HG03039 (cell line): ENCODE measurements at regions not wholly inside any gene's neighbourhood (a gene's known extent, or its start where the extent isn't known, plus 50 kb on each side); places are given as distances from the start of the nearest gene placed in this dataset.
"Not testable (repeated sequence)": the region's sequence is repeated elsewhere in the genome, so short reads cannot be mapped to it uniquely, and the experiment has no call there.

ENCODE experiments used
- ATAC-seq: cut with Tn5 transposase; IDR thresholded peaks from one replicate; pipeline ENCODE4 v1.9.1; 2021; ENCODE audit warnings: mild to moderate bottlenecking, moderate library complexity; ENCODE audit not compliant: unreplicated experiment

DNA sequence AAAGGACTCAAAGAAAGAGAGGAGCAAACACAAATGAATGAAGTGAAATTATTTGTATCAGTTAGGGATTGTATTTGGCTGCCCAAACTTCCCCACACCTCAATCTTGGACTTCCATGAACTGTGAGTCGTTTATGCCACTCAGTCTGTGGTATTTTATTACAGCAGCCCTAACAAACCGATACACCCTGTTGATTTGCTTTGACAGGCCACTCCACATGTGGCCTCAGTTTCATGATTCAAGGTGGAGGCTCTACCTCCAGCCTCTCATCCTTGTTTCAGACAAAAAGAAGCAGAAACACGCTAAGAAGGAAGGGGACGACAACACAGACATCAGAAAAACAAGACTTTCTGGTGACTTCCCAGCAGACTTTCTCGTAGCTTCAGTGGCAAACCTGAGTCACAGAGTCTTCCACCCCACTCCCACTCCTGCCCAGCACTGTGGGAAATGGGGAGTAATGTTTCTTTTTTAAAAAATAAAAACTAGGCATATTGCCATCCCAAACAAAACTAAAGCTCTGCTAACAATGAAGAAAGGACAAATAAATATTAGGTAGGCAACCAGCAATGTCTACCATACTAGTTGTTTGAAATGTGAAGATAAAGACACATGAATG lies 52.2 kb upstream of the ABCA1 start:
- ATAC-seq = no peak

GRCh38 chr9:104981543-104982129 lies 53.7 kb upstream of the ABCA1 start:
- no peak for ATAC-seq

DNA sequence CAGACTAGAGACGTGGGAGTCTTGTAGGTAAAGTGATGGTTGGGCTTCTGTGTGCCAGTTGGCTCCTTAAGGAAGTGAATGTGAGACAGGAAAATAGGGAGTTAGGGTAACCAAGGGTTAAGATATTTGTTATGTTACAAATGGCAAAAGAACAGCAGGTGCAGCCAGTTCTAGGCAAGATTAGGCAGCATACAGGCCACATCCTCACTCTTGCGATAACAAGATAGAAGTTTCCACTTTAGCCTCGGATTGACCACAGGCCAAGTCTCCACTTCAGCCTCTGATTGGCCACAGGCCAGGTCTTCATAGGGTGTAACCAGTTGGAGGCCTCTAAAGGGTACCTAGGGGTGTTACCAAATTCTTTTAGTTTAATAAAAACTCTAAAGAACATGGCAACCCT lies 54.6 kb upstream of the ABCA1 start:
- no peak for ATAC-seq

DNA sequence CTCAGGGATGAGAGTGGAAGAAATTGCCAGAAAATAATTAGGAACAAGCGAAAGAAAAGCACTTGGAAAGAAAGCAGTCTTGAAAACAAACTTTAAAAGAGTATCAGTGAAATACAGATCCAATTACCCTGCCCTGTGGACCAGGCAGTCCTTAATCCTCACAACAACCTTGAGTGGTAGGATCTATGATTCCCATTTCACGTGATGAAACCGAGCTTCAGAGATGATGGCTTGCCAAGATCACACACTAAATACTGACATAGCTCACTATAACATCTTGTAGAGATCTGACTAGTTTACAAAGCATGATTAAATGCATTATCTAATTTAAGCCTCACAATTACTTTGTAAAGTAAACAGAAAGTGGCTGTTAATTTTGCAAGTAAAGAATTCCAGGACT lies 55.5 kb upstream of the ABCA1 start:
- no peak for ATAC-seq

- ATAC-seq = no peak
Measured at GRCh38 chr9:104984121-104984520, 56.2 kb upstream of the ABCA1 start.

GRCh38 chr9:104984542-104984941 lies 56.6 kb upstream of the ABCA1 start:
- no peak for ATAC-seq

- ATAC-seq = no peak
Measured at GRCh38 chr9:104984948-104985347, 57.0 kb upstream of the ABCA1 start.

- no peak for ATAC-seq
Measured at GRCh38 chr9:104986096-104986495, 58.1 kb upstream of the ABCA1 start.

GRCh38 chr9:104987743-104988142 lies 59.8 kb upstream of the ABCA1 start:
- ATAC-seq = no peak

DNA sequence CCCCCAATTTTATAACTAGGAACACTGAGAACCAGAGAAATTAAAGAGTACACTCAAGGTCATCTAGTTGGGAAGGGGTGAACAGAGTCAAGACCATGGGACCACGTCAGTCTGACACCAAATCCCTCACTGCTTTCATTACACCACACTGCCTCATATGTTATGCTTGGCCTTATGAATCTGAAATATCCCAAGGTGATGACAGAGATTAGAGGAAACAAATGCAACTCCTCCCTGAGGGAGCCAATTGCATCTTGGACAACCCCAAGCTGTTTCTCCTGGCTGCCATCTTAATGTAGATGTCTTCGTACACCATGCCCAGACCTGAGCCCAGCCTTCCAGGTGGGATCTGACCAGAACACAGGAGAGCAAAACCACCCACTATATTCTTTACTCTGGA lies 60.6 kb upstream of the ABCA1 start:
- ATAC-seq = no peak

DNA sequence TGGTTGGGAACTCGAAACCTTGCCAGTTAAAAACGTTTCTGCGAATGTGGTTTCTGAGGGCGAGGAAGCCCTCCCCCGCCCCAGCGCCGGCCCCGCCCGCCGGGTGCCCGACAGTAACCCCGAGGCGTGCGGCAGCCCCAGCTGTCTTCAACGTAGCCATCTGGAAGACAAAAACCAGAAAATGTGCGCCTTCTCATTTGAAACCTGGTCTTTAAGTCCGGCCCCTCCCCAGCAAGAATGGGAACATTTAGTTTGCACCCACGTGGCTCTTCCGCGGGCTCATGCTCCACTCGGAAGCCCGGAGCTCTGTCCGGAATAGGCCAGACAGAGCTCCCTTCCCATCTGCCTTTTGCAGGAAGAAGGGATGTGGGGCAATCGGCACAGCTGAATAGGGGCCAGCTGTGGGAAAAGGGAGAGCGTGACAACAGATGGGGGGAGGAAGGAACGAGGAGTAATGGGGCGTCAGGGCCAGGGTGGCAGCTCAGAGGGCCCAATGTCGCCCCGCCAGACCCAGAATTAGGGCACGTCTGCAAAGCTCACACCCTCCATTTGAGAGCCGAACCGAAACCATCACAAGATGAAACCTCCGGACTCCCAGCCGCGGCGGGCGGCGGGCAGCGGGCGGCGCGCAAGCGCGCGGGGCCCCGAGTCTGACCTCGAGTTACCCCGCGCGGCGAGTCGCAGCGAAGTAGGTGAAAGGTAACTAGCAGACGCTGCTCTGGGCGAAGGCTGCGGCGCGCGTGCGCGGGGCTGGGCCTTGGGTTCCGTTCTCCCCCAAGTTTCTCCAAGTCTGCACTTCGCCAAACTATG lies 63.4 kb upstream of the ABCA1 start:
- ATAC-seq = peak; percentile 88

- ATAC-seq = no peak
Measured at GRCh38 chr9:104992659-104993058, 64.7 kb upstream of the ABCA1 start.

DNA sequence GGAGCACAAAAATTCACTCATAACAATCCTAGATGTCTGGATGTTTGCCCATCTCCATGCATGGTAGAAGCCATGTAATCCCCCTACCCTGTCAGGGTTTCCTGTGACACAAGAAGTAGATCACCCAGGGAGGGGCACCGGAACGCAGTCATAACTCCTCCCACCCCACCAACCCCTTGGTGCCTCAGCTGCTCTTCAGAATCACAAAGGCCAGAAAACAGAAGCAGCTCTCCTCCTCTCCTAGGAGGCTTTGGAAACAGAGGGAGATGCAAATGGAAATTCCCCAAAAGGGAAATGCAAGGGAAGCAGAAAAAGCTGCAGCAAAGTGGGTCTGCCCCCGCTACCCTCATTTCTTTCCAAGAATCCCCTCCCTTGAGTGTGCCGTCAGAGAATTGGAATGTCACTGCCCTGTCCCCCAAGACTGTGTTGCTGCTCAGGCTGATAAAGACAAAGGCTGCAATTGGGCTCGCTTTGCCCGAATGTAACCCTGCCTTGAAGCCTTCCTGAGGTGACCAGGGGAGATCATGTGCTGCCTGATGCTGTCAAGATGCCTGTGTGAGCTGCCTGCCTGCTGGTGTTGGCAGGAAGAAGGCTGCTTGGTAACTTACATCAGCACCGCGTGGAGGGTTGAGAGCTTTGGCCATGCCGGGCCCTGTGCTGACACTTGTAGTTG lies 65.5 kb upstream of the ABCA1 start:
- no peak for ATAC-seq

- ATAC-seq = no peak
Measured at GRCh38 chr9:104997536-104997935, 69.6 kb upstream of the ABCA1 start.

DNA sequence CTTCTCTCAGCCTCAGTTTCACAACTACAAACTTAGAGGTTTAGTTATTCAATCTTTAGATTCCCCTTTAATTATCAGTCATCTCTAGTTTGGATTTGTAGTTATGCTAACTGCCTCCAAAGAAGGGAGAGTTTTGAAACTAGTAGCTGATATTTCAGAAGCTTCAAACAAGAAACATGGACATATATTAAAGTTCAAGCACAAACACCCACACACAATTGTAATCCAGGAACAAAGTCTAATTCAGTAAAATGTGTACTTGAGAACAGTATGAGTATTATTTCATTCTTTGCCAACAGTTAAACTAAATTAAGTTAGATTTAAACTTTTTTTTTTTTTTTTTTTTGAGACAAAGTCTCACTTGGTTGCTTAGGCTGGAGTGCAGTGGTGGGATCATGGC lies 71.2 kb upstream of the ABCA1 start:
- no peak for ATAC-seq

DNA sequence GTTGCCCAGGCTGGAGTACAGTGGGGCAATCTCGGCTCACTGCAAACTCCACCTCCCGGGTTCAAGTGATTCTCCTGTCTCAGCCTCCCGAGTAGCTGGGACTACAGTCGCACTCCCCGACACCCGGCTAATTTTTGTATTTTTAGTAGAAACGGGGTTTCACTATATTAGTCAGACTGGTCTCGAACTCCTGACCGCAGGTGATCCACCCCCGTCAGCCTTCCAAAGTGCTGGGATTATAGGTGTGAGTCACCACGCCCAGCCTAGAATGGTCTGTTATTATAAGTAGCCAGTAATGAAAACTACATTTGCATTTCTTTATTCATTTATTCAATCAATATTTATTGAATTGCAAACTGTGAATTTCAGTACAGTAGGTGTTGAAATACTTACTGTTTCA lies 72.6 kb upstream of the ABCA1 start:
- ATAC-seq = not testable (repeated sequence)

GRCh38 chr9:105004466-105005090 lies 76.6 kb upstream of the ABCA1 start:
- ATAC-seq = no peak

DNA sequence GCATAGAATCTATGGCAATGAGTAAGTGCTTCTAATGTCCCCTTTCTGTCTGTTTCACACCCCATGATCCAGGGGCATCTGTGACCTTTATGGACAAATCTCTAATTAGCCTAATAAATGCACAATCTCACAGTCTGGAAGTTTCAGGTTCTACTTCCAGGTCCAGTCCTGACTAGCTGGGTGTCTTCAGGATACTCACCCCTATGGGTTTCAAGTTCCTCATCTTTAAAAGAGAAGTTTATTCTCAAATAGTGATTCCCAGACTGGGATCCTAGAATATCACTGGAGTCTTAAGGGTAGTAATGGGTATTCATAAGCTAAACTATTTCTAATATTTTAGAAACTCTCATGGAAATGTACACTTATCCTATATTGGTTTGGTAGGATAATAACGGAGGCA lies 77.2 kb upstream of the ABCA1 start:
- no peak for ATAC-seq

DNA sequence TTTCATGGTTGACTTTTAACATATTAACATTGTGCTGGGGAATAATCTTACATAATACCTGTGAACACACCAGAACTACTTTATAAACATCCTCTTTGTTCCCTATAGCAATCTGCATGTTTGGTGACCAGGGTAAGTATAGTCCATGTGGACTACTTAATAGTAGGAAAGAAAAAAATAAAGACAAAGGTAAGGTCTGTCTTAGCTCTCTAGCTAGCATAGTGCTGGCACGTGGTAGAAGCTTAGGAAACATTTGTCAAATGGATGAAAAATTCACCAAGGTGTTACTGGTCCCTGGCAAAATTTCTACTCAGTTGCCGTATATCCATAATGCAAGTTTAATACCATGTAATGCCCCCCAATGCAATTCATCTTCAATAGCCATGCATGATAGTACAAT lies 78.6 kb upstream of the ABCA1 start:
- ATAC-seq = no peak

DNA sequence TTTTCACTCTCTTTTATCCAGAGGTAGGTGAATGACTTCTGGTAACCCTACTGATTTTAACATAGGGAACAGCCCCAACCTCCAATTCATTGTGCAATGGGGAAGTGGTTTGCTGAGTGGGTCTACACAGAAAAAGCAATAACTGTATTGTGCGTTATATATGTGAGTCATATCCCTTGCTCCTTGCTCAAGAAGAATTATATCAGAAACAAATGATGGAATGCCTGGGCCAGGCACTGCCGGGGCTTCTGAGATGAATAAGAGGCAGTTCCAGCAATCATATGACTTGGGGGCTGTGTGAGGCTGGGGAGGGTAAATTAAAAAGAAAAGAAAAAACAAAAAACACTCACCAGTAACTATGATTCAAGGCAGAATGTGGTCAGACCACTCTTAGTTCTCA lies 79.2 kb upstream of the ABCA1 start:
- no peak for ATAC-seq

- not testable (repeated sequence) for ATAC-seq
Measured at GRCh38 chr9:105010089-105010488, 82.1 kb upstream of the ABCA1 start.
